ENCODE measurements at regions not wholly inside any gene's neighbourhood (a gene's known extent, or its start where the extent isn't known, plus 50 kb on each side); places are given as distances from the start of the nearest gene placed in this dataset.

- Mint-ChIP-seq H3K9me3 (ENCODE audit: low read depth) (no peaks in the 10 kb centered on the region), H3K4me1 (no peaks in the 10 kb centered on the region), H3K27ac (no peak overlapping the region), H3K36me3 (no peaks in the 10 kb centered on the region), H3K4me3 (no peak overlapping the region), H3K27me3 (no peaks in the 10 kb centered on the region)
- DNase-seq (no peak), ATAC-seq (no peak)
- CTCF ChIA-PET: no interaction called here
Measured at GRCh38 chr1:68324316-68324715, 92.0 kb upstream of the WLS start.

GRCh38 chr1:68322837-68323687, 90.7 kb upstream of the WLS start:
- H3K4me1 Mint-ChIP-seq: no peaks in the 10 kb centered on the region
- DNase-seq (no peak), ATAC-seq (no peak)
- no peak overlapping the region for H3K27ac Mint-ChIP-seq
- no peaks in the 10 kb centered on the region for H3K27me3 Mint-ChIP-seq
- H3K4me3 Mint-ChIP-seq: no peak overlapping the region
- no peaks in the 10 kb centered on the region for H3K9me3 Mint-ChIP-seq (ENCODE audit: low read depth)
- CTCF ChIA-PET: no interaction called here
- H3K36me3 Mint-ChIP-seq: no peaks in the 10 kb centered on the region

DNA sequence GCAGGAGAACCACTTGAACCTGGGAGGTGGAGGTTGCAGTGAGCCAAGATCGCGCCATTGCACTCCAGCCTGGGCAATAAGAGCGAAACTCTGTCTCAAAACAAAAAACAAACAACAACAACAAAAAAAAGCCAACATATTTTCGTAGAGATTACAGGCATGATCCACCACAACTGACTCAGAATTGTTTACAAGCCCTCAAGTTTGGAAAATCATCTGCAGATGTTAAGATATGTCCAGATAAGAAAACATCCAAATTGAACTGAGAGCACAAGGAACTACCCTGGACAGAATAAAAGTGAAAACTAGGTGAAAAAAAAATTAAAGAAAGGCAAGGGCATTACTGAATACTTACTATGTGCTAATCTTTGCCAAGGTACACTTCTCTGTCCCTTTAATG, 89.8 kb upstream of the WLS start:
- H3K4me1 Mint-ChIP-seq: no peaks in the 10 kb centered on the region
- H3K9me3 Mint-ChIP-seq (ENCODE audit: low read depth): no peaks in the 10 kb centered on the region

GRCh38 chr1:68321084-68321685, 88.9 kb upstream of the WLS start:
- no peak overlapping the region for H3K4me3 Mint-ChIP-seq

More for the DNA sequence above, 89.8 kb upstream of the WLS start:
- no peaks in the 10 kb centered on the region for H3K36me3 Mint-ChIP-seq
- H3K27me3 Mint-ChIP-seq: no peaks in the 10 kb centered on the region
- H3K27ac Mint-ChIP-seq: no peak overlapping the region
- no peak overlapping the region for H3K4me3 Mint-ChIP-seq
- ATAC-seq (no peak), DNase-seq (no peak)
- CTCF ChIA-PET: no interaction called here

DNA sequence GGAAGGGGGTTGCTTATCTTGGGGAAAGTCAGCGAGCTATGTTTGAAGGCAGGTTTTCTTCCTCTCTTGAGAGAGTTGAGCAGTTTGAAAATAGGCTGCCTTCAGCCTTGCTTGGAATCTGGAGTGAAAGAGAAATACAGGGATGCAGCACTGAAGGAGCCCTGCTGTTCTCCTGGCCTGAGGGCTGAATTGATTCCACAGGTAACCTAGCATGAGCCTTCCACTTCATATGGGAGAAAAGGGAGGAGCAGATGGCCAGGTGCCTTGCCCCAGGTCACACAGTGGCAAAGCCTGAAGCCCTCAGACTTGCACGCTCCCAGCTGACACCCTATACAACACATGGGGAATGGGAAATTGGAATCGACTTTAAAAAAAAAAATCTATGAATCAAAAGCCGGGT, 88.0 kb upstream of the WLS start:
- Mint-ChIP-seq H3K4me3 (no peak overlapping the region), H3K36me3 (no peaks in the 10 kb centered on the region), H3K4me1 (no peaks in the 10 kb centered on the region), H3K27ac (no peak overlapping the region), H3K27me3 (no peaks in the 10 kb centered on the region), H3K9me3 (ENCODE audit: low read depth) (no peaks in the 10 kb centered on the region)
- DNase-seq (no peak), ATAC-seq (no peak)
- CTCF ChIA-PET: no interaction called here

More at GRCh38 chr1:68321084-68321685, 88.9 kb upstream of the WLS start:
- Mint-ChIP-seq H3K9me3 (ENCODE audit: low read depth) (no peaks in the 10 kb centered on the region), H3K27ac (no peak overlapping the region), H3K27me3 (no peaks in the 10 kb centered on the region), H3K36me3 (no peaks in the 10 kb centered on the region), H3K4me1 (no peaks in the 10 kb centered on the region)
- no peak for ATAC-seq
- CTCF ChIA-PET: no interaction called here
- DNase-seq: no peak

DNA sequence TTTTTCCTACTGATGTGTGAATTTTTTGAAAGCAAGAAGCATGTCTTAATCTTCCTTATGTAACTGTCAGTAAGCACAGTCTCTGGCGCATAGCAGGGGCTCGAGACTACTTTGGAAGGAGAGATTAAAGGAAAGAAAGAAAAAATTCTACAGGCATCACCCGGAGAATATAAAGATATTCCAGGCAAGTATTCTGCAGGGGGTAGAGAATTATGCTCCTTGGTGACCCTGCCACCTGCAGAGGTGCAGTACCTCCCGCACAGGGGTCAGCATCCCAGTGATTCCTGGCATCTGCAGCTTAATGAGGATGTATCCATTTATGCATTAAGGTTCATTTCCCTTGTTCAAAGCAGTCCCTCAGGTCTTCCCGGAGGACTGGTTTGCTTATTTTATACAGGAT, 87.6 kb upstream of the WLS start:
- Mint-ChIP-seq H3K36me3 (no peaks in the 10 kb centered on the region), H3K4me3 (no peak overlapping the region), H3K9me3 (ENCODE audit: low read depth) (no peaks in the 10 kb centered on the region), H3K27ac (no peak overlapping the region), H3K4me1 (no peaks in the 10 kb centered on the region), H3K27me3 (no peaks in the 10 kb centered on the region)
- DNase-seq: no peak
- no peak for ATAC-seq
- CTCF ChIA-PET: no interaction called here

DNA sequence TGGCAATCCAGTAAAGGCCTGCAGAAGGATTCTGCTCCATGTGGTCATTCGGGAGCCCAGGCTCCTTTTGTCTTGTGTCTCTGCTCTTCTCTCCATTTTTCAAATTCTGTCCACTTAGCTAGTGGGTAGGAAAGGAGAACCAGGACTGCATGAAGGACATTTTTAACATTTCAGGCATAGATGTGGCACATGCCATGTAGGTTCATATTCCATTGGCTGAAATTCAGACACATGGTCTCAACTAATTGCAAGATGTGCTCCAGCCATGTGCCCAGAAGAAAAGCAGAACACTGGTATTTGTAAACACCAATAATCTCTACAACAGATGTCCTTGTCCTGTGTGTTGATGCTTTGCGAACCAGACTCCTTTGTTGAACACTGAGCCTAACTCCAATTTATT, 85.2 kb upstream of the WLS start:
- DNase-seq (no peak), ATAC-seq (no peak)
- H3K27me3 Mint-ChIP-seq: no peaks in the 10 kb centered on the region
- no peaks in the 10 kb centered on the region for H3K4me1 Mint-ChIP-seq
- no peak overlapping the region for H3K27ac Mint-ChIP-seq
- no peaks in the 10 kb centered on the region for H3K9me3 Mint-ChIP-seq (ENCODE audit: low read depth)
- CTCF ChIA-PET: no interaction called here
- no peak overlapping the region for H3K4me3 Mint-ChIP-seq
- no peaks in the 10 kb centered on the region for H3K36me3 Mint-ChIP-seq

GRCh38 chr1:68314151-68314780, 81.9 kb upstream of the WLS start:
- Mint-ChIP-seq H3K27me3 (no peaks in the 10 kb centered on the region), H3K27ac (no peak overlapping the region), H3K4me3 (no peak overlapping the region), H3K36me3 (no peaks in the 10 kb centered on the region), H3K4me1 (no peaks in the 10 kb centered on the region), H3K9me3 (ENCODE audit: low read depth) (no peaks in the 10 kb centered on the region)
- CTCF ChIA-PET: no interaction called here
- DNase-seq (no peak), ATAC-seq (no peak)

GRCh38 chr1:68313735-68314134, 81.4 kb upstream of the WLS start:
- DNase-seq: no peak
- CTCF ChIA-PET: no interaction called here
- no peak for ATAC-seq
- no peaks in the 10 kb centered on the region for H3K9me3 Mint-ChIP-seq (ENCODE audit: low read depth)
- no peaks in the 10 kb centered on the region for H3K27me3 Mint-ChIP-seq
- H3K4me3 Mint-ChIP-seq: no peak overlapping the region
- H3K4me1 Mint-ChIP-seq: no peaks in the 10 kb centered on the region
- H3K36me3 Mint-ChIP-seq: no peaks in the 10 kb centered on the region
- no peak overlapping the region for H3K27ac Mint-ChIP-seq

DNA sequence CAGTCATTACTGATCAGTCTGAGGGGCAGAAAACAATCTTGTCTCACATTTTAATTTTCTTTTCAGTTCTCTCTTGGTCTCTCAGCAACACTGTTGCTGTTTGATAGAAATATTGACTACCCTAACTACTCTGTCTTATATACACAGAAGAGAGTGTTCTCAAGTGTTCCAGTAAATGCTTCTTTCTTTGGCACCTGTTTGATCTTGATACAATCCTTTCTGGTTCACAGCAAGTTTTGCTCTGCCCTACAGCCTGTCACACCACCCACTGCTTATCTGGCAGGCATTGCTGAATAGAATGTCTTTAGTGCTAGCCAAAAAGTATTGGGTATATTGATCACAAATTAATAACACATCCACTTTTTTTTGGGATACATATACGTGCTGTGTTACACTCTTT, 75.7 kb upstream of the WLS start:
- Mint-ChIP-seq H3K4me1 (no peaks in the 10 kb centered on the region), H3K9me3 (ENCODE audit: low read depth) (no peaks in the 10 kb centered on the region), H3K27me3 (no peaks in the 10 kb centered on the region), H3K27ac (no peak overlapping the region), H3K4me3 (no peak overlapping the region), H3K36me3 (no peaks in the 10 kb centered on the region)
- CTCF ChIA-PET: no interaction called here
- ATAC-seq (no peak), DNase-seq (no peak)

- no peaks in the 10 kb centered on the region for H3K27me3 Mint-ChIP-seq
- no peaks in the 10 kb centered on the region for H3K9me3 Mint-ChIP-seq (ENCODE audit: low read depth)
- no peak overlapping the region for H3K27ac Mint-ChIP-seq
- H3K4me3 Mint-ChIP-seq: no peak overlapping the region
- DNase-seq (no peak), ATAC-seq (no peak)
- CTCF ChIA-PET: no interaction called here
- H3K4me1 Mint-ChIP-seq: no peaks in the 10 kb centered on the region
- no peaks in the 10 kb centered on the region for H3K36me3 Mint-ChIP-seq
Measured at GRCh38 chr1:68307378-68307787, 75.1 kb upstream of the WLS start.

GRCh38 chr1:68301471-68302001, 69.2 kb upstream of the WLS start:
- H3K36me3 Mint-ChIP-seq: no peaks in the 10 kb centered on the region
- no peaks in the 10 kb centered on the region for H3K4me1 Mint-ChIP-seq
- H3K9me3 Mint-ChIP-seq (ENCODE audit: low read depth): peaks cover 2% of the 10 kb centered on the region
- H3K4me3 Mint-ChIP-seq: no peak overlapping the region
- DNase-seq (no peak), ATAC-seq (no peak)
- H3K27ac Mint-ChIP-seq: no peak overlapping the region
- CTCF ChIA-PET: no interaction called here
- no peaks in the 10 kb centered on the region for H3K27me3 Mint-ChIP-seq

GRCh38 chr1:68294367-68295066, 62.2 kb upstream of the WLS start:
- DNase-seq: no peak
- CTCF ChIA-PET: no interaction called here
- Mint-ChIP-seq H3K9me3 (ENCODE audit: low read depth) (peaks cover 2% of the 10 kb centered on the region), H3K27me3 (no peaks in the 10 kb centered on the region), H3K36me3 (no peaks in the 10 kb centered on the region), H3K4me1 (no peaks in the 10 kb centered on the region), H3K4me3 (no peak overlapping the region), H3K27ac (no peak overlapping the region)
- ATAC-seq: no peak

Data from activated CD8-positive, alpha-beta memory T cell treated with anti-CD3 and anti-CD28 coated beads, Interleukin-2, amount 10 ng/mL, durations not matched to agents 7 days and 5 days (primary cell).